Stomach (tissue), 4 donors: ENCODE measurements at regions not wholly inside any gene's neighbourhood (a gene's known extent, or its start where the extent isn't known, plus 50 kb on each side); places are given as distances from the start of the nearest gene placed in this dataset.

Source experiments
- CTCF ChIP-seq, 7 experiments: fragments of 450-650 bp in 4 of 7; fragments of 200-600 bp in 3 of 7; sonication (generic) in 3 of 7; IDR thresholded peaks; one replicate each; pipeline ENCODE4 v1.5.1; 2016 to 2019; ENCODE audit warnings: antibody characterized with exemption in 7 of 7, control low read depth in 2 of 7, mild to moderate bottlenecking in 1 of 7
- EP300 ChIP-seq: sonication (generic); formaldehyde crosslinking; IDR thresholded peaks from one replicate; pipeline ENCODE4 v1.6.1; 2017; ENCODE audit warnings: antibody characterized with exemption
- POLR2A ChIP-seq, 4 donors: fragments of 450-650 bp; IDR thresholded peaks; one replicate each; pipeline ENCODE4 v1.6.1; 2016; ENCODE audit warnings: antibody characterized with exemption in 4 of 4, control low read depth in 2 of 4, mild to moderate bottlenecking in 1 of 4, moderate library complexity in 1 of 4
- POLR2AphosphoS5 ChIP-seq, 3 donors: sonication (generic); formaldehyde crosslinking; IDR thresholded peaks; one replicate each; pipeline ENCODE4 v1.6.1; 2016; ENCODE audit warnings: antibody characterized with exemption in 3 of 3

GRCh38 chr1:201750120-201750519 lies 78.8 kb upstream of the IPO9 start:
- TF ChIP-seq CTCF (IDR thresholded peaks at IDR 0.05) (no peak), POLR2A (IDR thresholded peaks at IDR 0.05) (no peak), POLR2AphosphoS5 (IDR thresholded peaks at IDR 0.05) (no peak), EP300 (no peak)
